Activated B cell treated with CpG ODN at 0.5 μM for 24 hours (primary cell): ENCODE measurements at regions not wholly inside any gene's neighbourhood (a gene's known extent, or its start where the extent isn't known, plus 50 kb on each side); places are given as distances from the start of the nearest gene placed in this dataset.
A peak's percentile ranks its signal among the peaks of the same experiment; 100 is the strongest.

ENCODE experiments used
- ATAC-seq: fragments of 200-7000 bp; cut with Tn5 transposase; one replicate; pipeline ENCODE4 v1.10.0; 2021; ENCODE audit warnings: low read depth, mild to moderate bottlenecking, moderate library complexity
- CTCF ChIA-PET: fragments of 350-600 bp; sonication (Branson Sonifier 250); formaldehyde crosslinking; loops from one replicate; lab custom pipeline; 2021; ENCODE audit warnings: antibody characterized with exemption; lab: Charles Lee
- POLR2A ChIA-PET: fragments of 350-600 bp; sonication (Branson Sonifier 250); formaldehyde crosslinking; loops from one replicate; lab custom pipeline; 2021; ENCODE audit warnings: antibody characterized with exemption; lab: Charles Lee
- DNase-seq: peaks from one replicate; pipeline ENCODE4 v3.0.0; 2022
- H3K27ac Mint-ChIP-seq: one replicate; pipeline ENCODE4 v1.8.0; 2020; ENCODE audit warnings: mixed read lengths
- H3K27me3 Mint-ChIP-seq: one replicate; pipeline ENCODE4 v1.8.0; 2021; ENCODE audit warnings: mixed read lengths
- H3K36me3 Mint-ChIP-seq: one replicate; pipeline ENCODE4 v1.8.0; 2021; ENCODE audit warnings: low read depth, mixed read lengths
- H3K4me1 Mint-ChIP-seq: one replicate; pipeline ENCODE4 v1.8.0; 2021; ENCODE audit warnings: mixed read lengths
- H3K4me3 Mint-ChIP-seq: one replicate; pipeline ENCODE4 v1.8.0; 2020; ENCODE audit warnings: mild to moderate bottlenecking, mixed read lengths
- H3K9me3 Mint-ChIP-seq: one replicate; pipeline ENCODE4 v1.8.0; 2020; ENCODE audit warnings: mixed read lengths
- CTCF ChIP-seq: fragments of 200-600 bp; IDR thresholded peaks from one replicate; pipeline ENCODE4 v1.8.0; 2022; ENCODE audit warnings: antibody characterized with exemption, mild to moderate bottlenecking
- intact Hi-C: fragments of 100-400 bp; cut with micrococcal nuclease; formaldehyde crosslinking; loops from one replicate; pipeline ENCODE4 v1.15.1; 2024

GRCh38 chr9:117775591-117775990 lies 71.4 kb downstream of the TLR4 start:
- no peak overlapping the region for H3K4me3 Mint-ChIP-seq
- POLR2A ChIA-PET, result no interaction called here
- no peak for TF ChIP-seq CTCF
- H3K36me3 Mint-ChIP-seq, result no peaks in the 10 kb centered on the region
- ATAC-seq, result no peak
- intact Hi-C loops, result no loop called here
- H3K9me3 Mint-ChIP-seq, result no peaks in the 10 kb centered on the region
- CTCF ChIA-PET, result no interaction called here
- DNase-seq, result no peak
- H3K4me1 Mint-ChIP-seq, result no peaks in the 10 kb centered on the region
- H3K27ac Mint-ChIP-seq, result no peak overlapping the region
- H3K27me3 Mint-ChIP-seq, result peaks cover 14% of the 10 kb centered on the region

- no peak for TF ChIP-seq CTCF
- H3K27me3 Mint-ChIP-seq, result peaks cover 11% of the 10 kb centered on the region
- ATAC-seq, result no peak
- ChIA-PET CTCF (no interaction called here), POLR2A (no interaction called here)
- intact Hi-C loops, result no loop called here
- H3K9me3 Mint-ChIP-seq, result no peaks in the 10 kb centered on the region
- H3K27ac Mint-ChIP-seq, result no peak overlapping the region
- H3K4me1 Mint-ChIP-seq, result no peaks in the 10 kb centered on the region
- no peak overlapping the region for H3K4me3 Mint-ChIP-seq
- no peaks in the 10 kb centered on the region for H3K36me3 Mint-ChIP-seq
- DNase-seq, result no peak
Measured at GRCh38 chr9:117777823-117778222, 73.6 kb downstream of the TLR4 start.

GRCh38 chr9:117779760-117780159 lies 75.6 kb downstream of the TLR4 start:
- peaks cover 2% of the 10 kb centered on the region for H3K27me3 Mint-ChIP-seq
- intact Hi-C loops, result loop anchor here (5.0 kb wide), 2 partner anchors 62 to 158 kb away; no protein-coding TSS in a partner anchor
- no peak overlapping the region for H3K4me3 Mint-ChIP-seq
- no peak overlapping the region for H3K27ac Mint-ChIP-seq
- H3K36me3 Mint-ChIP-seq, result no peaks in the 10 kb centered on the region
- DNase-seq (no peak), ATAC-seq (no peak)
- TF ChIP-seq CTCF, result no peak
- ChIA-PET CTCF (no interaction called here), POLR2A (no interaction called here)
- no peaks in the 10 kb centered on the region for H3K4me1 Mint-ChIP-seq
- H3K9me3 Mint-ChIP-seq, result no peaks in the 10 kb centered on the region

- DNase-seq (peak; percentile 34), ATAC-seq (peak; percentile 60)
- no peak overlapping the region for H3K27ac Mint-ChIP-seq
- H3K4me1 Mint-ChIP-seq, result no peaks in the 10 kb centered on the region
- no peaks in the 10 kb centered on the region for H3K27me3 Mint-ChIP-seq
- H3K36me3 Mint-ChIP-seq, result no peaks in the 10 kb centered on the region
- intact Hi-C loops, result loop anchor here (1.0 to 5.0 kb wide), 5 partner anchors 43 to 154 kb away; partner anchors contain the start of gene TLR4
- CTCF ChIA-PET, result interaction anchor here (0.7 to 1.1 kb wide), 2 partner anchors 39 to 135 kb away, joined by 3 read pairs; no protein-coding TSS in a partner anchor
- POLR2A ChIA-PET, result interaction anchor here (1.0 kb wide), 1 partner anchor 79 kb away, joined by 3 read pairs; the partner anchor contains the start of gene TLR4
- no peak overlapping the region for H3K4me3 Mint-ChIP-seq
- peak; percentile 87 for TF ChIP-seq CTCF
- H3K9me3 Mint-ChIP-seq, result no peaks in the 10 kb centered on the region
Measured at GRCh38 chr9:117782931-117783788, 79.0 kb downstream of the TLR4 start.

- Mint-ChIP-seq H3K4me3 (no peak overlapping the region), H3K4me1 (no peaks in the 10 kb centered on the region), H3K36me3 (no peaks in the 10 kb centered on the region), H3K27me3 (no peaks in the 10 kb centered on the region), H3K27ac (no peak overlapping the region), H3K9me3 (no peaks in the 10 kb centered on the region)
- DNase-seq (no peak), ATAC-seq (peak; percentile 82)
- ChIA-PET POLR2A (interaction anchor here (1.0 kb wide), 1 partner anchor 80 kb away, joined by 3 read pairs; the partner anchor contains the start of gene TLR4), CTCF (no interaction called here)
- intact Hi-C loops, result loop anchor here (1.0 to 5.0 kb wide), 5 partner anchors 42 to 153 kb away; partner anchors contain the start of gene TLR4
- TF ChIP-seq CTCF, result no peak
Measured at GRCh38 chr9:117783828-117784227, 79.6 kb downstream of the TLR4 start.
